K562 (cell line): ENCODE measurements at regions not wholly inside any gene's neighbourhood (a gene's known extent, or its start where the extent isn't known, plus 50 kb on each side); places are given as distances from the start of the nearest gene placed in this dataset.

Experiments used
- ATAC-seq: fragments of 200-7000 bp; cut with Tn5 transposase; 3 replicates; pipeline ENCODE4 v1.9.1; 2020; ENCODE audit warnings: moderate library complexity
- BruUV-seq: library from RNA; stranded (reverse); fragments of 400-500 nt; replicated peaks from 2 replicates; lab custom pipeline; 2021; lab: Mats Ljungman, UMichigan
- CTCF ChIA-PET: fragments of 300-600 bp; formaldehyde crosslinking; extraction: SDS; loops from one replicate; lab custom pipeline; 2021; ENCODE audit warnings: low intra/inter-chr PET ratio; lab: Yijun Ruan, JAX
- POLR2A ChIA-PET: fragments of 300-600, 350-650 bp; sonication (Branson Sonifier 250); formaldehyde crosslinking; extraction: SDS; loops from one replicate; lab custom pipeline; 2021; ENCODE audit warnings: antibody characterized with exemption, inconsistent platforms; lab: Yijun Ruan, JAX
- DNase-seq, 4 experiments: peaks; one replicate each; pipeline versions ENCODE4 v3.0.0 to v3.0.0-alpha.2; 2011 to 2018; ENCODE audit warnings: low spot score in 3 of 4, mixed read lengths in 3 of 4; ENCODE audit errors: extremely low read depth in 1 of 4
- FAIRE-seq: peaks from 2 replicates; lab custom pipeline; 2011; peaks lifted over from hg19 to GRCh38; lab: Jason Lieb, UNC
- H2AFZ ChIP-seq: 2 replicates; pipeline ENCODE4 v1.6.0; 2011; ENCODE audit warnings: low read depth, low read length, control low read depth, inconsistent platforms
- H3K27ac ChIP-seq: fragments of 200-600 bp; 3 replicates; pipeline ENCODE4 v1.8.0; 2011; ENCODE audit warnings: low read depth, mild to moderate bottlenecking, control low read depth, inconsistent platforms, low read length, moderate library complexity, mixed read lengths; ENCODE audit errors: extremely low read depth
- H3K27me3 ChIP-seq, 2 experiments: fragments of 300-600 bp in 1 of 2; 2 replicates in 1 of 2; 3 replicates in 1 of 2; pipeline versions ENCODE4 v1.6.0 to v1.8.0; 2011; ENCODE audit warnings: inconsistent platforms in 2 of 2, low read length in 2 of 2, mild to moderate bottlenecking in 1 of 2, mixed read lengths in 1 of 2, moderate library complexity in 1 of 2; ENCODE audit not compliant: control insufficient read depth in 2 of 2, insufficient read depth in 2 of 2
- H3K36me3 ChIP-seq: fragments of 300-600 bp; 3 replicates; pipeline ENCODE4 v1.8.0; 2011; ENCODE audit warnings: mild to moderate bottlenecking, low read length, inconsistent platforms; ENCODE audit not compliant: control insufficient read depth, insufficient read depth
- H3K4me1 ChIP-seq, 2 experiments: fragments of 200-600 bp in 1 of 2; replicated peaks in 1 of 2; 2 replicates in 1 of 2; 3 replicates in 1 of 2; pipeline versions ENCODE4 v1.5.1 to v1.8.0; 2011; ENCODE audit warnings: inconsistent platforms in 2 of 2, low read length in 2 of 2, mild to moderate bottlenecking in 1 of 2, mixed read lengths in 1 of 2, moderate library complexity in 1 of 2; ENCODE audit not compliant: control insufficient read depth in 2 of 2, insufficient read depth in 2 of 2
- H3K4me2 ChIP-seq: 2 replicates; pipeline ENCODE4 v1.6.1; 2011; ENCODE audit warnings: low read length, control low read depth, inconsistent platforms, mixed read lengths; ENCODE audit not compliant: insufficient read depth
- H3K4me3 ChIP-seq: fragments of 200-600 bp; sonication (generic), shearing (Covaris generic); 2 replicates; pipeline ENCODE4 v1.5.1; 2016; ENCODE audit warnings: control low read depth, inconsistent platforms
- H3K79me2 ChIP-seq: fragments of 200-600 bp; 3 replicates; pipeline ENCODE4 v1.8.0; 2011; ENCODE audit warnings: low read length, inconsistent platforms; ENCODE audit not compliant: control insufficient read depth, insufficient read depth
- H3K9ac ChIP-seq, 2 experiments: 2 replicates each; pipeline versions ENCODE4 v1.6.0 to v1.6.1; 2011; ENCODE audit warnings: low read depth in 2 of 2, low read length in 2 of 2, control low read depth in 1 of 2, inconsistent platforms in 1 of 2, mild to moderate bottlenecking in 1 of 2, mixed read lengths in 1 of 2; ENCODE audit not compliant: insufficient read depth in 1 of 2
- H3K9me1 ChIP-seq: one replicate; pipeline ENCODE4 v1.6.0; 2011; ENCODE audit warnings: inconsistent platforms, mild to moderate bottlenecking, low read length, moderate library complexity; ENCODE audit not compliant: control insufficient read depth, insufficient read depth
- H3K9me3 ChIP-seq: replicated peaks from 2 replicates; pipeline ENCODE4 v1.5.1; 2011; ENCODE audit warnings: low read depth, low read length, inconsistent platforms; ENCODE audit not compliant: control insufficient read depth, insufficient read depth
- H4K20me1 ChIP-seq: replicated peaks from 2 replicates; pipeline ENCODE4 v1.6.1; 2011; ENCODE audit warnings: low read length, inconsistent platforms, mixed read lengths; ENCODE audit not compliant: control insufficient read depth, insufficient read depth
- CBX3 ChIP-seq, 2 experiments: IDR thresholded peaks; 1 replicate in 1 of 2; 2 replicates in 1 of 2; pipeline ENCODE4 v1.6.1; 2012; ENCODE audit warnings: inconsistent platforms in 2 of 2, low read length in 2 of 2, borderline replicate concordance in 1 of 2, control low read depth in 1 of 2
- ERF ChIP-seq: fragments of 450-650 bp; formaldehyde crosslinking; IDR thresholded peaks from 2 replicates; pipeline ENCODE4 v1.4.0; 2020; ENCODE audit warnings: mild to moderate bottlenecking, mixed read lengths
- FOXJ3 ChIP-seq: sonication (generic); formaldehyde crosslinking; IDR thresholded peaks from 2 replicates; pipeline ENCODE4 v1.4.0; 2020; ENCODE audit warnings: mild to moderate bottlenecking, missing genetic modification reagents
- NFXL1 ChIP-seq: fragments of 450-650 bp; formaldehyde crosslinking; IDR thresholded peaks from 2 replicates; pipeline ENCODE4 v1.4.0; 2021; ENCODE audit warnings: mild to moderate bottlenecking
- POLR2AphosphoS2 ChIP-seq: IDR thresholded peaks from 2 replicates; pipeline ENCODE4 v1.6.1; 2012; ENCODE audit warnings: low read length, improper control_type of control experiment
- SETDB1 ChIP-seq: IDR thresholded peaks from one replicate; pipeline ENCODE4 v1.6.1; 2012; ENCODE audit warnings: low read length, control low read depth, inconsistent platforms
- SFPQ ChIP-seq: fragments of 200-400 bp; formaldehyde crosslinking; IDR thresholded peaks from 2 replicates; pipeline ENCODE4 v1.6.1; 2017; ENCODE audit warnings: mild to moderate bottlenecking, low read depth, low read length, moderate library complexity
- ZNF668 ChIP-seq: fragments of 250-450 bp; sonication (Bioruptor Pico); IDR thresholded peaks from 2 replicates; pipeline ENCODE4 v1.8.0; 2022; ENCODE audit warnings: mild to moderate bottlenecking, inconsistent platforms
- WGBS: fragments of 100-300 bp; shearing (Covaris generic); methylation state at CpG from one replicate; pipeline ENCODE4 v1.1.6; 2016; ENCODE audit warnings: low coverage, mixed read lengths; ENCODE audit not compliant: insufficient coverage; ENCODE audit errors: missing lambda C conversion rate; 5-methylcytosine and 5-hydroxymethylcytosine counted together
- in situ Hi-C: fragments of 300-500 bp; cut with MboI; formaldehyde crosslinking; loops from 4 replicates; pipeline ENCODE4 v1.15.0; 2018; ENCODE audit warnings: inconsistent platforms, mixed read lengths
- intact Hi-C: fragments of 100-400 bp; cut with micrococcal nuclease; formaldehyde crosslinking; loops from 2 replicates; pipeline ENCODE4 v1.14.2; 2022

DNA sequence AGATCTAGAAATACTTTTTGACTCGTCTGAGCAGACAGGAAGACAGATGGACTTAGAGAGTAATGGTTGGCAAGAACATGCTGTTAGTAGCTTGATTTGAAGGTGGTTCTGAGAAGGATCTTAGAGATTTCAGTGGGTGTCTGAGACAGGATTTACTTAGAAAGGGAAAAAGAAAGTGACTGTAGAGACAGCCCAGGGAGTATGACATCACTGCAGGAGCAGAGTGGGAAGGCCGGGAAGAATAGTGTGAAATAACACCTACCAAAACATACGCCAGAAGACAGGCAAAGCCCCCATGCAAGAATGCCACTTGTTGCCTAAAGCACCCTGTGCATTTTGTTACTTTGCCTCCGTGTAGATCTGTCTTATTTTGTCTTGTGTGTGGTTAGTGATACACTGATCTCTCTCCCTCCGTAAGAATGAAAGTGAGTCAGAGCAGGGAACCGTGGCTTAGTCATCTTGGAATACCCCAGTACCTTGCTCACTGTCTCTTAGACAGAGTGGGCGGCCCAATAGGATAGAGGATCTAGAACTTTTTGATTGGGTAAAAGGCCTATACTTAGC lies 161.3 kb upstream of the IFNG-AS1 start:
- Histone ChIP-seq H3K9me3 (no peaks in the 10 kb centered on the region), H3K9me1 (no peaks in the 10 kb centered on the region), H3K27ac (no peak overlapping the region), H3K27me3 (no peaks in the 10 kb centered on the region), H3K4me1 (no peaks in the 10 kb centered on the region), H3K4me3 (no peak overlapping the region), H3K4me2 (no peak overlapping the region), H2AFZ (no peak overlapping the region), H3K9ac (no peak overlapping the region), H4K20me1 (no peaks in the 10 kb centered on the region), H3K36me3 (no peaks in the 10 kb centered on the region), H3K79me2 (no peaks in the 10 kb centered on the region)
- DNase-seq = no peak
- TF ChIP-seq ERF = no peak
- no peak for TF ChIP-seq POLR2AphosphoS2
- no peak for TF ChIP-seq ZNF668 (CRISPR knock-in tag)
- no peak for TF ChIP-seq SFPQ
- no peak for TF ChIP-seq CBX3 (IDR thresholded peaks at IDR 0.05; ENCODE audit: borderline replicate concordance in 1 of 2, low read length in 2 of 2)
- no peak for TF ChIP-seq FOXJ3
- no peak for TF ChIP-seq SETDB1
- TF ChIP-seq NFXL1 (CRISPR knock-in tag) = no peak
- intact Hi-C loops = no loop called here
- WGBS = under 1% methylated on average over 7 of the region's 7 CpGs
- CTCF ChIA-PET = no interaction called here
- FAIRE-seq = no peak
- no peak for ATAC-seq
- in situ Hi-C loops = no loop called here
- POLR2A ChIA-PET = no interaction called here
- BruUV-seq = no TSS peak
